ENCODE measurements at regions not wholly inside any gene's neighbourhood (a gene's known extent, or its start where the extent isn't known, plus 50 kb on each side); places are given as distances from the start of the nearest gene placed in this dataset.

GRCh38 chr6:82589509-82590206, 226.0 kb downstream of the TPBG start:
- TF ChIP-seq POLR2A (IDR thresholded peaks at IDR 0.05): no peak
- no peak for TF ChIP-seq CTCF (IDR thresholded peaks at IDR 0.05)
- peaks cover 0 to 2% (median 0%) of the 10 kb centered on the region in 4 donors for H3K4me1 ChIP-seq
- ATAC-seq: no peak
- H3K27ac ChIP-seq: no peak overlapping the region
- no peaks in the 10 kb centered on the region for H3K27me3 ChIP-seq
- no peak overlapping the region for H3K4me3 ChIP-seq
- H3K9me3 ChIP-seq: no peaks in the 10 kb centered on the region
- H3K36me3 ChIP-seq: no peaks in the 10 kb centered on the region
- intact Hi-C loops (cut with DNase I): no loop called here
- 59% methylated on average over 5 of the region's 5 CpGs for WGBS (ENCODE audit: insufficient coverage, low coverage, low lambda C conversion rate, missing lambda C conversion rate)
- DNase-seq: no peak

GRCh38 chr6:82597201-82597600, 233.6 kb downstream of the TPBG start:
- Histone ChIP-seq H3K36me3 (no peaks in the 10 kb centered on the region), H3K4me3 (no peak overlapping the region), H3K27ac (no peak overlapping the region), H3K9me3 (no peaks in the 10 kb centered on the region), H3K27me3 (no peaks in the 10 kb centered on the region), H3K4me1 (no peaks in the 10 kb centered on the region)
- ATAC-seq: no peak
- DNase-seq: no peak
- TF ChIP-seq CTCF (IDR thresholded peaks at IDR 0.05) (no peak), POLR2A (IDR thresholded peaks at IDR 0.05) (no peak)
- intact Hi-C loops (cut with DNase I): no loop called here

- intact Hi-C loops (cut with DNase I): no loop called here
- DNase-seq: no peak
- no peaks in the 10 kb centered on the region for H3K36me3 ChIP-seq
- H3K27ac ChIP-seq: no peak overlapping the region
- ATAC-seq: no peak
- no peaks in the 10 kb centered on the region for H3K4me1 ChIP-seq
- TF ChIP-seq CTCF (IDR thresholded peaks at IDR 0.05) (no peak), POLR2A (IDR thresholded peaks at IDR 0.05) (no peak)
- WGBS (ENCODE audit: insufficient coverage, low coverage, low lambda C conversion rate, missing lambda C conversion rate): 49% methylated on average over 4 of the region's 4 CpGs
- H3K27me3 ChIP-seq: no peaks in the 10 kb centered on the region
- H3K9me3 ChIP-seq: no peaks in the 10 kb centered on the region
- no peak overlapping the region for H3K4me3 ChIP-seq
Observed at GRCh38 chr6:82602776-82603175, 239.2 kb downstream of the TPBG start.

GRCh38 chr6:82603871-82604270, 240.3 kb downstream of the TPBG start:
- Histone ChIP-seq H3K4me3 (no peak overlapping the region), H3K36me3 (no peaks in the 10 kb centered on the region), H3K27ac (no peak overlapping the region), H3K4me1 (no peaks in the 10 kb centered on the region), H3K9me3 (no peaks in the 10 kb centered on the region), H3K27me3 (no peaks in the 10 kb centered on the region)
- no peak for DNase-seq
- intact Hi-C loops (cut with DNase I): no loop called here
- ATAC-seq: no peak
- no peak for TF ChIP-seq CTCF (IDR thresholded peaks at IDR 0.05)
- 50% methylated on average over 1 of the region's 1 CpG for WGBS (ENCODE audit: insufficient coverage, low coverage, low lambda C conversion rate, missing lambda C conversion rate)

Data from right lobe of liver (tissue), 6 donors.